Keratinocyte (primary cell): ENCODE measurements at regions not wholly inside any gene's neighbourhood (a gene's known extent, or its start where the extent isn't known, plus 50 kb on each side); places are given as distances from the start of the nearest gene placed in this dataset.

Experiments used
- CTCF ChIP-seq, 3 experiments: IDR thresholded peaks in 1 of 3; conservative IDR thresholded peaks in 1 of 3; optimal IDR thresholded peaks in 1 of 3; 2 replicates in 2 of 3; 3 replicates in 1 of 3; pipeline versions ENCODE3 to v1.5.1; 2011; ENCODE audit warnings: low read length in 3 of 3, mild to moderate bottlenecking in 3 of 3, moderate library complexity in 2 of 3, control low read depth in 1 of 3, inconsistent platforms in 1 of 3; ENCODE audit not compliant: insufficient read depth in 2 of 3; ENCODE audit errors: extremely low read depth in 1 of 3
- EZH2 ChIP-seq: IDR thresholded peaks from one replicate; pipeline ENCODE4 v1.6.1; 2012; ENCODE audit warnings: inconsistent platforms, mild to moderate bottlenecking, low read length, moderate library complexity

DNA sequence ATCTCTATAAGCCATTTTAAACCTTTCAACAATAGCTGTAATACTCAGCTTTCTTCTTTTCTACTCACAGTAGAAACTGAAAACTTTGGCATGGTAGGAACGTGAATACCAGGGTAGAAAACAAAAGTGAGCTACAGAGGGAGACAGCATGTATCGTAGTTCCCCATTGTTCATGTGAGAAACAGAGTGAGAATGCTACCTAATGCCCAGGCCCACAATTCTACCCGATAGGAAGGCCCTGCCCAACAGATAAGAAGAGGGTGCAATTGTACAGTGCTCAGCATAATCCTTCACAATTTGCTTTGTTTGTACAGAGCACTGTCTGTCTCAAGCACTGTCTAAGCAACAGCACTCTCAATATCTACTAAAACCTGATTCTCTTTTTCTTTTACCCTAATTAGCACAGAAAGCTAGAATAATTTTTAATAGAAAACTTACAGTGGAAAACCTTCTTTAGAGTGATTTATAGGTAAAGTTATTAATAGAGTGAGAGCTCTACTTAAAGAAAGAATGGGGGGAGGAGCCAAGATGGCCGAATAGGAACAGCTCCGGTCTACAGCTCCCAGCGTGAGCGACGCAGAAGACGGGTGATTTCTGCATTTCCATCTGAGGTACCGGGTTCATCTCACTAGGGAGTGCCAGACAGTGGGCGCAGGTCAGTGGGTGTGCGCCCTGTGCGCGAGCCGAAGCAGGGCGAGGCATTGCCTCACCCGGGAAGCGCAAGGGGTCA, 322.3 kb downstream of the EFNB2 start:
- TF ChIP-seq CTCF (optimal IDR thresholded peaks at IDR 0.05 in 1 of 3, IDR thresholded peaks at IDR 0.05 in 1 of 3, conservative IDR thresholded peaks at IDR 0.05 in 1 of 3; ENCODE audit: extremely low read depth in 1 of 3, insufficient read depth in 2 of 3, low read length in 3 of 3) (no peak), EZH2 (no peak)
